BE2C (cell line): ENCODE measurements at regions not wholly inside any gene's neighbourhood (a gene's known extent, or its start where the extent isn't known, plus 50 kb on each side); places are given as distances from the start of the nearest gene placed in this dataset.

Experiments
- DNase-seq: peaks from one replicate; pipeline ENCODE4 v3.0.0-alpha.2; 2020
- H3K27me3 ChIP-seq: fragments of 250-450 bp; sonication (Bioruptor Pico); 2 replicates; pipeline ENCODE4 v1.5.1; 2020; ENCODE audit warnings: mild to moderate bottlenecking
- H3K36me3 ChIP-seq: fragments of 250-450 bp; sonication (Bioruptor Pico); 2 replicates; pipeline ENCODE4 v1.5.1; 2020; ENCODE audit warnings: mild to moderate bottlenecking
- H3K4me1 ChIP-seq: fragments of 250-450 bp; sonication (Bioruptor Pico); 2 replicates; pipeline ENCODE4 v1.5.1; 2020
- H3K4me3 ChIP-seq: 2 replicates; pipeline ENCODE4 v1.5.1; 2011; ENCODE audit warnings: low read depth, low read length
- H3K9me3 ChIP-seq: fragments of 250-450 bp; sonication (Bioruptor Pico); 2 replicates; pipeline ENCODE4 v1.5.1; 2020
- CTCF ChIP-seq: IDR thresholded peaks from 2 replicates; pipeline ENCODE4 v1.5.1; 2012; ENCODE audit warnings: mild to moderate bottlenecking, low read depth, low read length

- Histone ChIP-seq H3K4me3 (no peak overlapping the region), H3K27me3 (peaks cover 61% of the 10 kb centered on the region), H3K36me3 (no peaks in the 10 kb centered on the region), H3K4me1 (peaks cover 6% of the 10 kb centered on the region), H3K9me3 (no peaks in the 10 kb centered on the region)
- no peak for DNase-seq
- TF ChIP-seq CTCF = no peak
Observed at GRCh38 chr7:25859412-25860274, 292.4 kb upstream of the NFE2L3 start.

- peaks cover 70% of the 10 kb centered on the region for H3K27me3 ChIP-seq
- no peak overlapping the region for H3K4me3 ChIP-seq
- H3K36me3 ChIP-seq = no peaks in the 10 kb centered on the region
- H3K4me1 ChIP-seq = peaks cover 4% of the 10 kb centered on the region
- no peaks in the 10 kb centered on the region for H3K9me3 ChIP-seq
- TF ChIP-seq CTCF = no peak
- no peak for DNase-seq
Observed at GRCh38 chr7:25860275-25861163, 291.5 kb upstream of the NFE2L3 start.

GRCh38 chr7:25861164-25861496 is 290.9 kb upstream of the NFE2L3 start:
- no peak for TF ChIP-seq CTCF
- peaks cover 4% of the 10 kb centered on the region for H3K4me1 ChIP-seq
- no peak overlapping the region for H3K4me3 ChIP-seq
- no peak for DNase-seq
- H3K36me3 ChIP-seq = no peaks in the 10 kb centered on the region
- H3K27me3 ChIP-seq = peaks cover 76% of the 10 kb centered on the region
- no peaks in the 10 kb centered on the region for H3K9me3 ChIP-seq

GRCh38 chr7:25861601-25862260 is 290.3 kb upstream of the NFE2L3 start:
- no peak for TF ChIP-seq CTCF
- Histone ChIP-seq H3K4me1 (peaks cover 4% of the 10 kb centered on the region), H3K9me3 (no peaks in the 10 kb centered on the region), H3K36me3 (no peaks in the 10 kb centered on the region), H3K27me3 (peaks cover 82% of the 10 kb centered on the region), H3K4me3 (peak overlapping the region; percentile 38)
- no peak for DNase-seq

- peak overlapping the region; percentile 38 for H3K4me3 ChIP-seq
- no peaks in the 10 kb centered on the region for H3K9me3 ChIP-seq
- H3K36me3 ChIP-seq = no peaks in the 10 kb centered on the region
- peaks cover 4% of the 10 kb centered on the region for H3K4me1 ChIP-seq
- DNase-seq = peak; percentile 100
- H3K27me3 ChIP-seq = peaks cover 88% of the 10 kb centered on the region
- no peak for TF ChIP-seq CTCF
Observed at GRCh38 chr7:25862261-25863004, 289.6 kb upstream of the NFE2L3 start.
